ENCODE measurements at regions not wholly inside any gene's neighbourhood (a gene's known extent, or its start where the extent isn't known, plus 50 kb on each side); places are given as distances from the start of the nearest gene placed in this dataset.

DNA sequence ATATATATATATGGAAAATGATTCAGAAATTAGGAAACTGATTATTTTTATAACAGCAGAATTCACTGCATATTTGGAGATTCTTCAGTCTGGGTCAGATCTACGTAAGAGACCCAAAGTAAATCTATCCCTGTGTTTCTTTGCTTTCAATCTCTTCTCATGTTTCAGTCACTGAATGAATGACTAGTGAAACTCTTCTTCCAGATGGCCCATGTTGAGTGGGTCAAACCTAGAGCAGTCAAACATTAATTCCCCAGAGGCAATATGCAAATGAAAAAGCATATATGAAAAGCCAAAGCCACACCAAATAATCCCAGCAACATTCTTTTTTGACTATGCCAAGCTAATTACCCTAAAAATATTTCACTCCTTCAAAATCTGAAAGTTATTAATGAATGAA is 317.3 kb downstream of the RBM43 start:
- 71 to 79% methylated on average over 1 of the region's 1 CpG for WGBS, 2 donors
- no peak overlapping the region for H3K4me3 ChIP-seq
- no peaks in the 10 kb centered on the region for H3K27me3 ChIP-seq
- H3K27ac ChIP-seq = no peak overlapping the region
- intact Hi-C loops (cut with DNase I) = no loop called here
- no peaks in the 10 kb centered on the region for H3K4me1 ChIP-seq
- no peak for TF ChIP-seq POLR2A (IDR thresholded peaks at IDR 0.05)
- TF ChIP-seq, protein P1, sequence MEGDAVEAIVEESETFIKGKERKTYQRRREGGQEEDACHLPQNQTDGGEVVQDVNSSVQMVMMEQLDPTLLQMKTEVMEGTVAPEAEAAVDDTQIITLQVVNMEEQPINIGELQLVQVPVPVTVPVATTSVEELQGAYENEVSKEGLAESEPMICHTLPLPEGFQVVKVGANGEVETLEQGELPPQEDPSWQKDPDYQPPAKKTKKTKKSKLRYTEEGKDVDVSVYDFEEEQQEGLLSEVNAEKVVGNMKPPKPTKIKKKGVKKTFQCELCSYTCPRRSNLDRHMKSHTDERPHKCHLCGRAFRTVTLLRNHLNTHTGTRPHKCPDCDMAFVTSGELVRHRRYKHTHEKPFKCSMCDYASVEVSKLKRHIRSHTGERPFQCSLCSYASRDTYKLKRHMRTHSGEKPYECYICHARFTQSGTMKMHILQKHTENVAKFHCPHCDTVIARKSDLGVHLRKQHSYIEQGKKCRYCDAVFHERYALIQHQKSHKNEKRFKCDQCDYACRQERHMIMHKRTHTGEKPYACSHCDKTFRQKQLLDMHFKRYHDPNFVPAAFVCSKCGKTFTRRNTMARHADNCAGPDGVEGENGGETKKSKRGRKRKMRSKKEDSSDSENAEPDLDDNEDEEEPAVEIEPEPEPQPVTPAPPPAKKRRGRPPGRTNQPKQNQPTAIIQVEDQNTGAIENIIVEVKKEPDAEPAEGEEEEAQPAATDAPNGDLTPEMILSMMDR (IDR thresholded peaks at IDR 0.05) = no peak
- no peak for DNase-seq
- no peaks in the 10 kb centered on the region for H3K9me3 ChIP-seq
- no peaks in the 10 kb centered on the region for H3K36me3 ChIP-seq

DNA sequence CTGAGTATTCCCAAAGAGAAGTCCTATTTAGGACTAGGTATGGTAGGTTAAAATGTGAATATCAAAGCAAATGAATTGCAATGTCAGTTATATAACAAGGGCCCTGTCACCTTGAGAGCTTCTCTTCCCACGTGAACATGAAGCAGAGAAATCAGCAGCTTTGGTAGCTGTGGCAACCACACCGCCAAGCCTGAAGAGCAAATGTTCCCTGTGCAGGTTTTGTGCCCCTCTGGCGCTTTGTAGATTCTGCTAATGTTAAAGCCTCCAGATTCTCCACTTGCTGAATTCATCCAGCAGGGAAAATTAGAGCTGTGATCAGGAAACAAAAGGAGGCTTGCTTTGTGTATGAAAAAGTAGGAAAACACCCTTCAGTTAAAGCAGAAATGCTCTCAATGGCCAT is 322.6 kb downstream of the RBM43 start:
- Histone ChIP-seq H3K27ac (no peak overlapping the region), H3K4me1 (no peaks in the 10 kb centered on the region), H3K36me3 (no peaks in the 10 kb centered on the region), H3K27me3 (no peaks in the 10 kb centered on the region), H3K9me3 (no peaks in the 10 kb centered on the region), H3K4me3 (no peak overlapping the region)
- TF ChIP-seq, protein P1 (IDR thresholded peaks at IDR 0.05) = no peak
- TF ChIP-seq POLR2A (IDR thresholded peaks at IDR 0.05) = no peak
- 72 to 85% methylated on average over 3 of the region's 3 CpGs for WGBS, 2 donors
- intact Hi-C loops (cut with DNase I) = no loop called here
- no peak for DNase-seq

DNA sequence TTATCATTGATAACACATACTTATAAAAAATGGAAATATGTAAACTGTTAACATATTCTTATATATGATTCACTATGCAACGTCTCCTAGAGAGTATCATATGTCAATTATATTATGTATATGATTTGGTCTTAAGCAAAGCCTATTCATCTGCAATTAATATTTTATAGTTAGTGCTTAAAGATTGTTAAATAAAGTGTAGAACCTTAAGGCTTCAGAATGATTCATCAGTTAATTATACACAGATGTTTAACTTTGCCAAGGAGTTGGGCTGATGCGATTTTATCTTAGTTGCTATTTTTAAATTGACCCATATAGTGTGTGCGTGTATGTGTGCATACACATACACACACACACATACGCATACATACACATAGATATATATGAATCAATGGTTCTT is 323.1 kb downstream of the RBM43 start:
- DNase-seq = no peak
- TF ChIP-seq, protein P1 (IDR thresholded peaks at IDR 0.05) = no peak
- TF ChIP-seq POLR2A (IDR thresholded peaks at IDR 0.05) = no peak
- no peak overlapping the region for H3K4me3 ChIP-seq
- no peaks in the 10 kb centered on the region for H3K36me3 ChIP-seq
- 59 to 66% methylated on average over 4 of the region's 4 CpGs for WGBS, 2 donors
- no peaks in the 10 kb centered on the region for H3K27me3 ChIP-seq
- H3K9me3 ChIP-seq = no peaks in the 10 kb centered on the region
- H3K27ac ChIP-seq = no peak overlapping the region
- intact Hi-C loops (cut with DNase I) = no loop called here
- H3K4me1 ChIP-seq = no peaks in the 10 kb centered on the region

DNA sequence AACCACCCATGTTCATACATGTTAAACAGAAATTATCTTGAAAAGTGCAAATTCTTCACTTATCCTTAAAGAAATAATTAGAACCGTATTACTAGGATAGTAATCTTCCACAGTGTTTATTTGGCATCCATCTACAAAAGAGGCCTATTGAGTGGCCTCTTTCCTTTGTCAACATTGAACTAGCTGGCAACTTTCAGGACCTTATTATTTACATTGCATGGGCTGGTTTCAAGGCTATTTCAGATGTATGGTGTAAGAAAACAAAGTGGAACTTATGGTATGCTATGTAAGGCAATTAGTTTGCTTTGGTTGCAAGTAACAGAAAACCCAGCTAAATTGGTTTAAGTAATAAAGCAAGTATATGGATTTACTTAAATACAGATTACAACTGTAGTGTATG is 324.6 kb downstream of the RBM43 start:
- no peak for DNase-seq
- TF ChIP-seq POLR2A (IDR thresholded peaks at IDR 0.05) = no peak
- TF ChIP-seq, protein P1 (IDR thresholded peaks at IDR 0.05) = no peak
- Histone ChIP-seq H3K27me3 (no peaks in the 10 kb centered on the region), H3K4me1 (no peaks in the 10 kb centered on the region), H3K36me3 (no peaks in the 10 kb centered on the region), H3K9me3 (no peaks in the 10 kb centered on the region), H3K27ac (no peak overlapping the region), H3K4me3 (no peak overlapping the region)
- WGBS, 2 donors = 64 to 70% methylated on average over 1 of the region's 1 CpG
- intact Hi-C loops (cut with DNase I) = no loop called here

DNA sequence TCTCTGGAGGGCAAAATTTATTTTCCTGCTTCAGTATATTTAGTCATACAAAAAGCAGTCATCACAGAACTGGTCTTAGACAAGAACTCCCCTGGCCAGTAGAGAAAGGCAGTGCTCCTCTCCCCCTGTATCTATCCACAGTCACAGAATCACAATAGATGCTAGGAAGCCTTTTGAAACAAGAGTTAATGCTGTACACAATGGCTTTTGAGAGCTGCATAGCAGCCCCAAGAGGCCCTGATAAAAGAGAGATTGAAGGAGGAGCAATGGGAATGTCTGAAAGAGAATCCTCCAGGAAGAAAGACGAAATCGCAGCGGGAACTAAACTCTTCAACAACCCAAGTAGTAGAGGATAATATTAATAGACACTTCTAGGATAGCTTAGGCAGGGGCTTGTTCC is 330.2 kb downstream of the RBM43 start:
- Histone ChIP-seq H3K36me3 (no peaks in the 10 kb centered on the region), H3K4me3 (no peak overlapping the region), H3K4me1 (no peaks in the 10 kb centered on the region), H3K9me3 (no peaks in the 10 kb centered on the region), H3K27me3 (no peaks in the 10 kb centered on the region), H3K27ac (no peak overlapping the region)
- no peak for DNase-seq
- TF ChIP-seq, protein P1 (IDR thresholded peaks at IDR 0.05) = no peak
- no peak for TF ChIP-seq POLR2A (IDR thresholded peaks at IDR 0.05)
- WGBS, 2 donors = 77 to 86% methylated on average over 3 of the region's 3 CpGs
- intact Hi-C loops (cut with DNase I) = no loop called here

Data from esophagus squamous epithelium (tissue), 5 donors.